ENCODE measurements at regions not wholly inside any gene's neighbourhood (a gene's known extent, or its start where the extent isn't known, plus 50 kb on each side); places are given as distances from the start of the nearest gene placed in this dataset.
A peak's percentile ranks its signal among the peaks of the same experiment; 100 is the strongest.

DNA sequence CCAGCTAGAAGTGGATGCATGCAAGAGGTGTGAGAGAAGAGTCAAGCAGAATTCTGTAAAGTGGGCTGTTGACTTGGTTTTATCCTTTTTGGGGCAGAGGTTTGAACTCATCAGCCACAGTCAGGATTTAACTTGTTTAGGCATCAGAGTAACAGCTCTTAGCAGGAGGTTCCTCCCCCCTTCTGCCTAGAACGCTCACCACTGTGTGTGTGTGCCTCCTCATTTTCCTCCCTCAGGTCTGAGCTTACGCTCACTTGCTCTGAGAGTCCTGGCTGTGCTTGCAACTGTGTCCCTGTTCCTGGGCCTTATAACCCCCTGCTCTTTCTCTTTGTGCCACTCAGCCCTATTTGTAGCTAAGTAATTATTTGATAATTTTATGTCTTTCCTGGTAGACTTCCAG is 167.9 kb downstream of the TMEM182 start:
- Mint-ChIP-seq H3K36me3 (no peaks in the 10 kb centered on the region), H3K9me3 (peaks cover 4% of the 10 kb centered on the region), H3K4me3 (no peak overlapping the region), H3K27ac (no peak overlapping the region), H3K4me1 (no peaks in the 10 kb centered on the region)
- DNase-seq (ENCODE audit: low spot score in 2 of 2) (no peak), ATAC-seq (no peak)

DNA sequence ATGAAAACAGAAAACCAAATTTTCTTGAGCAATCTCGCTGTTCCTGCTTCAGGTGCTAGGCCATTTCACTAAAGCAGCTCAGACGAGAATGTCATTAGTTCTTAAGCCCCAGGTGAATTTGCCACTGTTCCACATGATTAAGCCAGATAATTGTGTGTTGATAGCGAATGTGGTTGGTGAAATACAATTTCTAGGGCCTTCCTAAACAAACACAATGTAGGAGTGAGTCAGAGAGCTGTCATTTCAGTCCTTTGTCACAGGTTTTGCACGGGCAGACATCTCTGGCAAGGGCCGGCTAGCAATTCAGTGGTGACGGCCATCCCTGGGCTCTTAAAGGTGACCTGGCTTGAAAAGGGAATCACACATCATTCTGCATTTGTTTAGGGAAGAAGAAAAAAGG is 170.7 kb downstream of the TMEM182 start:
- no peaks in the 10 kb centered on the region for H3K4me1 Mint-ChIP-seq
- no peaks in the 10 kb centered on the region for H3K36me3 Mint-ChIP-seq
- no peak overlapping the region for H3K4me3 Mint-ChIP-seq
- no peak for DNase-seq (ENCODE audit: low spot score in 2 of 2)
- peaks cover 5% of the 10 kb centered on the region for H3K9me3 Mint-ChIP-seq
- ATAC-seq, result no peak
- H3K27ac Mint-ChIP-seq, result no peak overlapping the region

DNA sequence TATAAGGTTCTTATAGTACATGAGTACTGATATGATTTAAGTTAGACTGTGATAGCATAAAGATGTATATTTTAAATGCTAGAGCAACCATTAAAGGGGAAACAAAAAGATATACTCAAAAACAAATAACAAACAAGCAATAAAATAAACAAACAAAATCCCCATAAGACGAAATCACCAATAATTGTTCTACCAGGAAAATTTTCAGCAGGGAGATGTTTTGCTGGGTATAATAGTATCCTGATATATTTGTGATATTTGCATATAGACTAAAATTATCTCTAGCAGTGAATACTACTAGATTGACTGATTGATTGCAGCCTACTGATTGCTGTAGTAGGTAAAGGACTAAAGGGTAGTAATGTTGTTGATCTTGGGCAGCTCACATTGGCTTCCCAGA is 177.4 kb downstream of the TMEM182 start:
- H3K4me3 Mint-ChIP-seq, result no peak overlapping the region
- no peaks in the 10 kb centered on the region for H3K36me3 Mint-ChIP-seq
- no peaks in the 10 kb centered on the region for H3K4me1 Mint-ChIP-seq
- peaks cover 14% of the 10 kb centered on the region for H3K9me3 Mint-ChIP-seq
- DNase-seq (ENCODE audit: low spot score in 2 of 2) (no peak), ATAC-seq (no peak)
- no peak overlapping the region for H3K27ac Mint-ChIP-seq

DNA sequence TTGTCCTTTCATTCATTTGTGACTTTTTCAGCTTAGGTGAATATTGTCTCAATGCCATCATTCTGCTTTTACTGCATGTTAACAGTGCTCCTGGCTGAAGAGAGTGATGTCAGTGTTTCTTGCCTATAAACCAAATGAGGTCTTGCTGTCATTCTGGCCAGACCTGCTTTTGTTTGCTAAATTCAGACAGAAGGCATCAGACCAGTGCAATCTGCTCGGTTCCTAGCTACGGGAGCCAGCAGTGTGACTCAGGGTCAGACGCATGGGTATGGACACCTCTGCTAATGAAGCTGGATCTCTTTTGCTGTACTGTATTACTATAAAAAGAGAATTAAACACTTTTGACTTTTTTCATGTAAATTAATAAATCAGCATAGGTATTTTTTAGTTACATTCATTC is 178.9 kb downstream of the TMEM182 start:
- DNase-seq (ENCODE audit: low spot score in 2 of 2) (no peak), ATAC-seq (no peak)
- Mint-ChIP-seq H3K9me3 (peaks cover 11% of the 10 kb centered on the region), H3K4me1 (no peaks in the 10 kb centered on the region), H3K4me3 (no peak overlapping the region), H3K36me3 (no peaks in the 10 kb centered on the region), H3K27ac (no peak overlapping the region)

DNA sequence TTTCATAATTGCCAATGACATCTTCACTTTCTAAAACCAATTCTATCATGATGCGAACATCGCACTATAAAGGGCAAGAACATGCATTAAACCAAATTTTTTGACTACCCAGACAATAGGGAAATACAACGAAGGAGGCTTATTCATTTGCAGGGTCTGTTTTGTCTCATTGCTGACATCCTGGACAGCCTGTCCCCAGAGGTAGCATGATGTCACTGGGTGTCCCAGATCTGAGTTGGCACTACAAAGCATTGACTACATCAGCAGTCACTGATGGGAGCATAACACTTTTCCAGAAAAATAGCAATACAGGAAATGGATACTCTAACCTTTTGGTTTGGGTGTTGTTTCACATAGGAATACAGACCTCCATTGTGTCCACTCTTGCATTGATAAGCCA is 180.3 kb downstream of the TMEM182 start:
- H3K4me1 Mint-ChIP-seq, result no peaks in the 10 kb centered on the region
- no peaks in the 10 kb centered on the region for H3K36me3 Mint-ChIP-seq
- H3K4me3 Mint-ChIP-seq, result no peak overlapping the region
- no peak overlapping the region for H3K27ac Mint-ChIP-seq
- ATAC-seq (no peak), DNase-seq (ENCODE audit: low spot score in 2 of 2) (no peak)
- H3K9me3 Mint-ChIP-seq, result peaks cover 11% of the 10 kb centered on the region

DNA sequence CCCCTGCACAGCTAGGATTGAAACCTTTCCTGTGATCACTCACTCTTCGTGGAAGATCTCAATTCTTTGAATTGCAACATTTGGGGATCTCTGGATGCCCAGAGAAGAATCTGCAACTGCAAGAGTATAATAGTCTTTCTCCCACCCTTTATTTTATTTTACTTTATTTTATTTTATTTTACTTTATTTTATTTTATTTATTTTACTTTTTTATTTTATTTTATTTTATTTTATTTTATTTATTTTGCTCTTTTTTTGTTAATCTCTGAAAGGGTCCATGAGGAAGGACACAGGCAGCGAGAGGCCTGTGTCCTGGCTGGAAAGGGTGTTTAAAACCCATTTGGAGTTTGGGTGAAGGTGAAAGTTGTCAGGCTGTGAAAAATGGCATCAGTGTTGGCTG is 181.4 kb downstream of the TMEM182 start:
- H3K27ac Mint-ChIP-seq, result no peak overlapping the region
- no peaks in the 10 kb centered on the region for H3K36me3 Mint-ChIP-seq
- no peaks in the 10 kb centered on the region for H3K4me1 Mint-ChIP-seq
- no peak for DNase-seq (ENCODE audit: low spot score in 2 of 2)
- ATAC-seq, result no peak
- H3K4me3 Mint-ChIP-seq, result no peak overlapping the region
- peaks cover 6% of the 10 kb centered on the region for H3K9me3 Mint-ChIP-seq

DNA sequence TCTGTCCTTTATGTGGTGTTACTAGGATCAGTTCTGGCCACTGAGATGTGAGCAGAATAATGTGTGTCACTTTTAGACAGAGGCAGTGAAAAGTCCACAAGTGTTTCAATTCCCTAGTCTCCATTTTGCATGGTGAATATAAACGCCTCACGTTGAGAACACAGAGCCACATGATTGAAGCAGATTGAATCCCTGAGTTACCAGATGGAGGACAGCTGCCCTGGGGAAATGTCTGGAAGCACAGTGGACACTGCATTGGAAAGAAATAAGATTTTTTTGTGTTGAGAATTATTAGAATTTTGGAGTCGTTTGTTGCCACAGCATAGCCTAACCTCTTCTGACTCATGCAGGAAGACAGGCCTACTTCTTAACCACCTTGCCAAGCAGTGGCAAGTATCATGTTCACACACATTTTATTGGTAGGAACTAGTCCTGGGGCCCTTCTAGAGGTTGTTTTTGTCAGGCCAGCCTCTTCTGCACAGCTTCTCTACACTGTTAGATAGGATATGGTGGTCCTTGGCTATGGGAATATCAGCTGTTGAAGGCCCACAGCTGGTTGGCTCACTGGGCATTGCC is 188.6 kb downstream of the TMEM182 start:
- ATAC-seq (peak; percentile 40), DNase-seq (ENCODE audit: low spot score in 2 of 2) (no peak)
- Mint-ChIP-seq H3K27ac (no peak overlapping the region), H3K4me1 (no peaks in the 10 kb centered on the region), H3K36me3 (no peaks in the 10 kb centered on the region), H3K4me3 (no peak overlapping the region), H3K9me3 (no peaks in the 10 kb centered on the region)

DNA sequence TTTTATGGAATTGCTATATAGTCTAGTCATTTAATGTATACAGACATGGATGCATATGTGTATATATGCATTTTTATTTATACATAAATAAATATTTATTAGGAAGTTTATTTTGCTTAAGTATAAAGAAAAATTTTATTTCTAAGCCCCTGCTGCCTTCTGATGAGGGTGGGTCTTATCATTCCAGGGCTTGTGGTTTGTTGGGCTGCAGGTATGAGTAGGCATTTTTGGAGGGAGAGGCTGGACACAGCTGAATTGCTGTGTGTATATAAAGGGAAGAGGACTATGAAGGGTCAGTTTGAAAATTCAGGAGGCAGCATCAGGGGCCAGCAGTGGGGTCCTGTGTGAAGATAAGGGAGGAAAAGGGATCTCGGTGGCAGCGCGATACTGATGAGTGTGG is 189.4 kb downstream of the TMEM182 start:
- DNase-seq (ENCODE audit: low spot score in 2 of 2) (no peak), ATAC-seq (no peak)
- H3K27ac Mint-ChIP-seq, result no peak overlapping the region
- H3K4me3 Mint-ChIP-seq, result no peak overlapping the region
- no peaks in the 10 kb centered on the region for H3K9me3 Mint-ChIP-seq
- H3K4me1 Mint-ChIP-seq, result no peaks in the 10 kb centered on the region
- no peaks in the 10 kb centered on the region for H3K36me3 Mint-ChIP-seq

DNA sequence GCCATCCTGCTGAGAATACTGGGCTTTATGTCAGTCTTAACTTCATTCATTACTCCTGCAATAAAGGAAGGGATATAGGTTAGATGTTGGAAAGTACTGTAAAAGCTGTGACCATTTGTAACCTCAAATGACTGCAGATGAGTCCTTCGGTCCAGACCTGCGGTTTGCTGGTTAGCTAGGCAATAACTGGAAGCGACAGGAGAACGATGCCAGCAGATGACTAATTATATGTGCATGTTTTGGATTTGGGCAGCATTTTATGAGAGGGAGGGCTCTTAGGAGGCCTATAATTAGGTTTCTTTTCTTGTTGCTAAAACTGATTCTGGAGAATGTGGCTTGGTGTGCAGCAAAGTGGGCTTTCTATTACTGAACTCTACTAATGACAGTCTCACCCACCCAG is 205.6 kb downstream of the TMEM182 start:
- no peaks in the 10 kb centered on the region for H3K36me3 Mint-ChIP-seq
- no peak overlapping the region for H3K4me3 Mint-ChIP-seq
- peaks cover 3% of the 10 kb centered on the region for H3K9me3 Mint-ChIP-seq
- H3K27ac Mint-ChIP-seq, result no peak overlapping the region
- ATAC-seq (no peak), DNase-seq (ENCODE audit: low spot score in 2 of 2) (no peak)
- H3K4me1 Mint-ChIP-seq, result no peaks in the 10 kb centered on the region

DNA sequence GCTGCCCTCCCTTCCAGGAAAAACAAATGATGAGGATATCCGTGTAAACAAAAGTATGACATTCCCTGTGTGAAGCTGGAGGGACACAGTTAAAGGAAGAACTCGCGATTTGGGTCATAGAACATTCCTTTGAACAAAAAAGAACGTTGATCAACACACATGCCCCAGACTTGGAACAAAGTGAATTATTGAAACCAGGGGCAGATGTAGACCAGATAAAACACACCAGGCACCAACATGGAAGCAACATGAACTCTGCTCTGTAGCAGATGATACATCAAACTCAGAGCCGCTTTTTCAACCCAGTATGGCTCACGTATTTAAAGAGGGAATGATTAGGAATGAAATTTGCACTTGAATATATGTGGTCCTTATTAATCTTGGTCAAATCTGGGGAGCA is 206.5 kb downstream of the TMEM182 start:
- no peak overlapping the region for H3K27ac Mint-ChIP-seq
- H3K36me3 Mint-ChIP-seq, result no peaks in the 10 kb centered on the region
- DNase-seq (ENCODE audit: low spot score in 2 of 2), result no peak
- no peaks in the 10 kb centered on the region for H3K4me1 Mint-ChIP-seq
- no peak overlapping the region for H3K4me3 Mint-ChIP-seq
- H3K9me3 Mint-ChIP-seq, result peaks cover 3% of the 10 kb centered on the region
- no peak for ATAC-seq

DNA sequence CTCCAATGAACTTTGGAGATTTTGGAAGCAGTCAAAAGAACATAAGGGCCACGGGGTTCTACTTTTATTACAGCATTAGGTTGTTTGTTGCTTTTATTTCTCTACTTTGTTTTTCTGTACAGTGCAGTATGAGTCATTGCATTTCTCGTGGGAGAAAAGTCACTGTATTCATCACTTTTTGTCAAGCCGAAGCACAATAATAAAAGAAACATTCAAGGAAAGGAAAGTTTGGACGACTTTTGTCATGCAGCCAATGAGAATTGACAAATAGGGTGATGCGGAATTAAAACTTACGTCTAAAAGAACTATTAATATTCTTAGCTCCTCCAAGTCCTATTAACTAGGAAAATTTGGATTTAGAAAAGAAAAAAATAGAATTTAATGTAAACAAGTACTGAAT is 209.9 kb downstream of the TMEM182 start:
- H3K4me3 Mint-ChIP-seq, result no peak overlapping the region
- H3K36me3 Mint-ChIP-seq, result no peaks in the 10 kb centered on the region
- no peak for DNase-seq (ENCODE audit: low spot score in 2 of 2)
- no peak for ATAC-seq
- no peak overlapping the region for H3K27ac Mint-ChIP-seq
- H3K4me1 Mint-ChIP-seq, result no peaks in the 10 kb centered on the region
- no peaks in the 10 kb centered on the region for H3K9me3 Mint-ChIP-seq

DNA sequence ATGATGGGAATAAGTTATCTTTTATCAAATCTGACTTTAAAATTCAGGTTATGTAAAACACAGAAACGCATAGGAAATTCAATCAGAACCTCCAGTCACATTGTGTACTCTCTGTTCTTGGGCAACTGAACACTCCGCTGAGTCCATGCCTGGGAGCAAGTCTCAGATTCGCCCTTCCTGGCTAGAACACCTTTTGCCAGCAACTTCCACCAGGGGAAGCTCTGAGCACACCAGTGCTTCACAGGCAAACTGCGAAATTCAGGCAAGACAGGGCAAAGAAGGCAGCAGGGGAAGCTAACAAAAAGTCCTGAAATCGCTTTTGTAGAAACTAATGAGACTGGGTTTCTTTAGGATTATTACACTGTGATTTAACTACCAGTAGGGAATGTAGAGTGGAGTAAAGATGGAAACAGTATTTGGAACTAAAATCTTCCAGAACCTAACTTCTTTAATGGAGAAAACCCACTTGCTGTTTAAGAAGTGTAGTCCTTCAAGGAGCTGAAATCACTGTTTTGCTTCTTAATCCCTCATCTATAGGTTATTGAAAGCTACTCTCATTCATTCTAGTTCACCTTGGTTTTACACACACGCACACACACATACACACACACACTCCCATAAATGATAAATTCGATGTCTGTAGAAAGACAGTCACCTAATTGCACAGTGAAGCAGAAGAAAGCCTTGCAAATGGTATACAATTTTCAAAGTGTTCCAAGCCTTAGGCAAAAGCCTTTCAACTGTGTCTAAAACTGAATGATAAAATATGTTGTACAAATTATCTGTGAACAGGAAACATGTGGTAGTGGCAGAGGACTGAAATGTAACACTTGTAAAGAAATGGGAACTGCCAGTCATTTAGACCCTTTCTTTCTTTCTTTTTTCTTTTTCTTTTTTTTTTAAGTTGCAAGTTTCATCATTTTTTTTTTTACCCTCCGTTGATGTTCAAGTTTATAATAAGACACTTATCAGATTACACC is 214.5 kb downstream of the TMEM182 start:
- Mint-ChIP-seq H3K4me3 (no peak overlapping the region), H3K9me3 (no peaks in the 10 kb centered on the region), H3K36me3 (no peaks in the 10 kb centered on the region), H3K4me1 (no peaks in the 10 kb centered on the region), H3K27ac (no peak overlapping the region)
- DNase-seq (ENCODE audit: low spot score in 2 of 2) (no peak), ATAC-seq (no peak)

DNA sequence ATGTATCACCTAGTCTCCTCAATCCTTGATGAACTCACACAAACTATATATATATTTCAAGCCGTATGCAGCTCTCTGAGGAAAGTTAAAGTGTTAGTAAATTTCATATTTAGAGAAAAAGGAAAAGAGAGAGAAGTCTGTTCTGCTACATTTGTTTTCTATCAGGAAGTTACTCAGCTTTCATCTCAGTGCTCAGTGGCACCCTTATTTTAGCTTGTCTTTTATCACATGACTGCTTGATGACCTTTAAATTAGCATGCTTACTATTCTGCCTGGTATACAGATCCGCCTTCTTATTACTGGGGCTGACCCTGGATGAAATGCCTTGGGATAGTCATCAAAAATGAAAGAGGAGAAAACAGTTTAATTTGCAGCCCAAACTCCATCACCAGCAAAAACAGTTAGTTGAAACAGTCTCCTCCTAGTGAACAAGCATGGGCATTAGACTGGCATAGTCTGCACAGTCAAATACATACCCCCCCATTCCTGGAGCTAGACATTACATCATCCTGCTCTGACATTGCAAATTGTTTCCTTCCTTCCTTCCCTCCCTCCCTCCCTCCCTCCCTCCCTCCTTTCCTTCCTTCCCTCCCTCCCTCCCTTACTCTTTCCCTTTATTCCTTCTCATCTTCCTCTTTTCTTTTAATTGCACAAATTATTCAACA is 215.7 kb downstream of the TMEM182 start:
- DNase-seq (ENCODE audit: low spot score in 2 of 2) (no peak), ATAC-seq (no peak)
- Mint-ChIP-seq H3K4me1 (no peaks in the 10 kb centered on the region), H3K36me3 (no peaks in the 10 kb centered on the region), H3K4me3 (no peak overlapping the region), H3K9me3 (no peaks in the 10 kb centered on the region), H3K27ac (no peak overlapping the region)

DNA sequence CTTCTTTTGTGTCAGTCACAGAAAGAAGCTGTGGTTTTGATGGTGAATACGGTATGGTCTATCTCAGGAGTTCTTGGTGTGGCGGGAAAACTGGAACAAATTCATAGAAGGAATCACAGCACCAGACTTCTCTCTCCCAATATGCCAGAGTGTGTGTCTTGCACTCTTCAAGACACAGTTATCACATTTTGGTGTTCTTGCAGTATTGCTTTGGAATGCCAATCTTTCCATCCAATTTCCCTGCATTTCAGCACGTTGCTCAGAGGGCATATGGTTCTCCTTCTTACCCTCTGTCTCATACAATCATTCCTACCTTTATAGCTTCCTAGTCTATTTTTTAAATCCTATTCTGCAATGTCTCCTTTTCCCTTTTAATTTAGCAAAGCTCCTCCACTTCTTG is 216.3 kb downstream of the TMEM182 start:
- Mint-ChIP-seq H3K27ac (no peak overlapping the region), H3K4me3 (no peak overlapping the region), H3K4me1 (no peaks in the 10 kb centered on the region), H3K9me3 (no peaks in the 10 kb centered on the region), H3K36me3 (no peaks in the 10 kb centered on the region)
- ATAC-seq (no peak), DNase-seq (ENCODE audit: low spot score in 2 of 2) (no peak)

DNA sequence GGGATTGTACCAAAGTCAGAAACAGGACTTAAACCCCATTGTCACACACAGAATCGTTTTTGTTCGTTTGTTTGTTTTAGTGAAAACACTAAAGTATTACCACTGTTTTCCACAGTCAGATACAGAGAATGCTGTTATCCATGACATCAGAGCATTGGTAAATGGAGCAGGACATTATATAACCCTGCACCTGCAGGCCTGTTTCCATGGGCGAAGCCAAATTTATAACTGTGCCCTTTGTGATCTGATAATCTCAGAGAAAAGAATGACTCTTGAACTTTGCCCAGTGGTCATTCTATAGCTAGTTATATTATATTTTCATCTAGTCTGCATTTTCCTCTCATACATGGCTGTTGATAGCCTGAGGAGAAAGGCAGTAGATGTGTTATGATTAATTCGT is 217.6 kb downstream of the TMEM182 start:
- no peak for DNase-seq (ENCODE audit: low spot score in 2 of 2)
- Mint-ChIP-seq H3K4me3 (no peak overlapping the region), H3K9me3 (no peaks in the 10 kb centered on the region), H3K4me1 (no peaks in the 10 kb centered on the region), H3K36me3 (no peaks in the 10 kb centered on the region), H3K27ac (no peak overlapping the region)
- no peak for ATAC-seq

DNA sequence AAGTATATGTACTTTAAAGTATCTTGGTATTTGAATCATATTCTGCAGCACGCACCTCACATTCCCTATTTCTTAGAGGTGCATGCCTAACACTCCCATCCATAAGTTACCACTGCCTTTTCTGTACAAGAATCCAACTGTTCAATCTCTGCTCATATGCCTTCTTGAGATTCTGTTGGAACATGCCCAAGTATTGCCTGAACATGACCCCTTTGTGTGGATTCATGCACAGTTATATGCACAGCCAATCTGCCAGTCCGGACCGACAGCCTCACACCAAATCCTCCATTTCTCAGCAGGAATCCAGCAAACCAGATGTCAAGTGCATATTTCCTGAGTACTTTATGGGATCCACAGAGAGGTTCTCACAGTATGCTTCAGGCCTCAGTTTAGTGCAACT is 222.0 kb downstream of the TMEM182 start:
- no peak overlapping the region for H3K27ac Mint-ChIP-seq

More for the DNA sequence above, 222.0 kb downstream of the TMEM182 start:
- Mint-ChIP-seq H3K4me3 (no peak overlapping the region), H3K9me3 (peaks cover 3% of the 10 kb centered on the region), H3K4me1 (no peaks in the 10 kb centered on the region), H3K36me3 (no peaks in the 10 kb centered on the region)
- DNase-seq (ENCODE audit: low spot score in 2 of 2) (no peak), ATAC-seq (no peak)
